ENCODE measurements at regions not wholly inside any gene's neighbourhood (a gene's known extent, or its start where the extent isn't known, plus 50 kb on each side); places are given as distances from the start of the nearest gene placed in this dataset.
"Not testable (repeated sequence)": the region's sequence is repeated elsewhere in the genome, so short reads cannot be mapped to it uniquely, and the experiment has no call there.

DNA sequence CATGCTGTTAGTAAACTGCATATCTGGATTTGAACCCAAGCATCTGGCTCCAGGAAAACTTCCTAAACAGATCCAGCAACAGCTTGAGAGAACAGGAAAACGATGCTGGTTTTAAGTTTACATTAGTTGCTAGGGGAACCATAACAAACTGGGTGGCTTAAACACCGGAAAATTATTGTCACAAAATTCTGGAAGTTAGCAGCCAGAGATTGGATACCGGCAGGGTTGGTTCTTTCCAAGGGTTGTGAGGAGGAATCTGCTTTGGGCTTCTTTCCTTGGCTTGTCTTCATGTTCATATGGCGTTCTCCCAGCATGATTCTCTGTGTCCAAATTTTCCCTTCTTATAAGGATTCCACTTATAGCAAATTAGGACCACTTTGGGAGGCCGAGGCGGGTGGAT lies 276.9 kb upstream of the TOM1L1 start:
- DNase-seq (no peak), ATAC-seq (no peak)
- no peaks in the 10 kb centered on the region for H3K9me3 ChIP-seq (ENCODE audit: control insufficient read depth, low read length)
- H3K27ac ChIP-seq (ENCODE audit: low read length) = no peak overlapping the region
- H3K4me1 ChIP-seq (ENCODE audit: control insufficient read depth, insufficient read depth, low read length) = no peaks in the 10 kb centered on the region
- H3K27me3 ChIP-seq (ENCODE audit: control insufficient read depth, insufficient read depth) = no peaks in the 10 kb centered on the region
- WGBS = 63% methylated on average over 6 of the region's 6 CpGs
- intact Hi-C loops (cut with DNase I) = no loop called here
- no peak overlapping the region for H3K4me3 ChIP-seq (ENCODE audit: low read length)

DNA sequence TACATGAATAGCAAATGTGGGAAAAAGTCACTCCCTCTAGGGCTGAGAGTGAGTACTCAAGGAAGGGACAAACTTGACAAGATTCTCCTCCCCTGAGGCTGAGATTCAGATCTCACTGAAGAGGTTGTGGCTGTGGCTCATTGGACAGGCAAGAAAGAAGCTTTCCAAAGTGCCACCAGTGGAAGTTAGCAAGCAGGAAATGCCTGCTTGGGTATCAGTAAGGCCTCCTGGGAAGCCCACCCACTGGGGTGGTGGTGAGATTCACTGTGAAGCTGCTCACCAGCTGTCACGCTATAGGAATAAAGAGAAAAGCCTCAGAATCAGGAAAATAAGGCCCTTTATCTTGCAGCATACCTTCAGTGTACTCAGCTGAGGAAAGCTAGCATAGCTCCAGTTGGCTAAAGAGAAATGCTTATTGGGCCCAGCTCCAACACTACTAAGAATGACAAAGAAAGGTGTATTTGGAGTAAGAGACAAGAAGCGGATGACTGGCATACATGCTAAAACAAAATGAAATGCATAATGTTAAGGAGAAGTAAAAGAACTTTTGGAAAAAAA lies 274.4 kb upstream of the TOM1L1 start:
- WGBS = 50% methylated on average over 2 of the region's 2 CpGs
- intact Hi-C loops (cut with DNase I) = no loop called here

DNA sequence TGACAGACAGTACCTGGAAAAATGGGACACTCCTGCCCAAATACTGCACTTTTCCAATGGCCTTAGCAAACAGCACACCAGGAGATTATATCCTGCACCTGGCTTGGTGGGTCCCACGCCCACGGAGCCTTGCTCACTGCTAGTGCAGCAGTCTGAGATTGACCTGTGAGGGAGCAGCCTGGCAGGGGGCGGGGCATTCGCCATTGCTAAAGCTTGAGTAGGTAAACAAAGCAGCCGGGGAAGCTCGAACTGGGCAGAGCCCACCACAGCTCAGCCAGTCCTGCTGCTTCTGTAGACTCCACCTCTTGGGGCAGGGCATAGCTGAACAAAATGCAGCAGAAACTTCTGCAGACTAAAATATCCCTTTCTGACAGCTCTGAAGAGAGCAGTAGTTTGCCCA lies 261.2 kb upstream of the TOM1L1 start:
- intact Hi-C loops (cut with DNase I); H3K27ac ChIP-seq (ENCODE audit: low read length); H3K4me1 ChIP-seq (ENCODE audit: control insufficient read depth, insufficient read depth, low read length); H3K27me3 ChIP-seq (ENCODE audit: control insufficient read depth, insufficient read depth); DNase-seq; H3K4me3 ChIP-seq (ENCODE audit: low read length); ATAC-seq; H3K9me3 ChIP-seq (ENCODE audit: control insufficient read depth, low read length): not testable (repeated sequence)
- 84% methylated on average over 6 of the region's 6 CpGs for WGBS

More for the DNA sequence above, 274.4 kb upstream of the TOM1L1 start:
- no peak overlapping the region for H3K4me3 ChIP-seq (ENCODE audit: low read length)
- no peaks in the 10 kb centered on the region for H3K9me3 ChIP-seq (ENCODE audit: control insufficient read depth, low read length)
- no peaks in the 10 kb centered on the region for H3K27me3 ChIP-seq (ENCODE audit: control insufficient read depth, insufficient read depth)
- no peak for ATAC-seq
- no peak overlapping the region for H3K27ac ChIP-seq (ENCODE audit: low read length)
- no peak for DNase-seq
- H3K4me1 ChIP-seq (ENCODE audit: control insufficient read depth, insufficient read depth, low read length) = no peaks in the 10 kb centered on the region

DNA sequence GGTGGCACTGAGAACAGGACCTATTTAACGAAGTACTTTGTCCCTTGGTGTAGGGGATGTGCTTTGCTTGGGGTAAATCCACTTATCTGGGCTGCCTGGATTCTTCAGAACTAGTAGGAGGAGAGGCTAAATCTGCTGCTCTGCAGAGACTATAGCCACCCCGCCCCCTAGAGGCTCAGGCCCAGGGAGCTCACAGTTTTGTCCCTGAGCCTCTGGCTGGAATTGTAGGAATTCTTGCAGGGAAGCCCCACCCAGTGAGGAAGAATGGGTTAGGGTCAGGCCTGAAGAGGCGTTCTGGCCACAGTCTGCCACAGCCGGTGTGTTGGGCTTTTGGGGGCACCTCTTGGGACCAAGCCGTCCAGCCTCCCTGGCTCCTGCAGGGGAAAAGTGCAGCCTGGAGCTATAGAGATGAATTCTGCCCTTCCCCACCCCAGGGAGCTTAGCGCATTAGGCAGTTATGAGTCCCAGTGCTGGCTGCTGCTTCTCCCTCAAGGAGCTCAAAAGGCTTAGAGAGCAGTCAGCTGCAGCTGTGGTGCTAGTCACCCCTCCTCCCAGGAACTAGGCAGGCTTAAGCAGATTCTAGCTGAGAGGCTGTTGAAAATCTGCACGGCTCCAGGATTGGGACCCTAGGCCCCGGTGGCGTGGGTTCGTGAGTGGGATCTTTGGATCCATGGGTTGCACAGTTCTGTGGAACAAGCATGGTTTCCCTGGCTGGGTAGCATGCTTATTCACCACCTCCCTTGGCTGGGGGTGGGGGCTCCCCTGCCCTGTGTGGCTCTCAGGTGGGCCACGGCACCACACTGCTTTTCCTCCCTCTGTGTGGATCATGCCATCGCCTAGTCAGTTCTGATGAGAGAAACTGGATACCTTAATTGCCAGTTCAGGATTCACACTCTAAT lies 237.4 kb upstream of the TOM1L1 start:
- WGBS = 85% methylated on average over 12 of the region's 12 CpGs
- no peaks in the 10 kb centered on the region for H3K27me3 ChIP-seq (ENCODE audit: control insufficient read depth, insufficient read depth)
- ATAC-seq (no peak), DNase-seq (peak in 1 of 3 donors; percentile 23)
- H3K4me3 ChIP-seq (ENCODE audit: low read length) = no peak overlapping the region
- H3K27ac ChIP-seq (ENCODE audit: low read length) = no peak overlapping the region
- no peaks in the 10 kb centered on the region for H3K4me1 ChIP-seq (ENCODE audit: control insufficient read depth, insufficient read depth, low read length)
- H3K9me3 ChIP-seq (ENCODE audit: control insufficient read depth, low read length) = no peaks in the 10 kb centered on the region
- intact Hi-C loops (cut with DNase I) = no loop called here

DNA sequence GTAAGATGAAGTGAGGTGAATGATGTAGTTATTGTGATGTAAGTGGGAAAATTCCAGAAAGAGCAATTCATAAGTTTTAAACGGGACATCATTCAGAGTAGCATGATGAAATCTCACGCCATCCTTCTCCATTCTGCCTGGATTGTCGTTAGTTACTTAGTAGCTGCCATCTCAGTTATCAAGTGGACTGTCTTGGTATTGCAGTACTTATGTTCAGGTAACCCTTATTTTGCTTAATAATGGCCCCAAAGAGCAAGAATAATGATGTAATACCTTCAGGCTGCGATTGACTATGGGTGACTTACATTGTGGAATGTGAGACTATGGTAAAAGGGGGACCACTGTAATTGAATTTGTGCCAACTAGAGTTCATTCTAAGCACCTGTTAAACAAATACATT lies 234.1 kb upstream of the TOM1L1 start:
- Histone ChIP-seq H3K4me1 (ENCODE audit: control insufficient read depth, insufficient read depth, low read length) (no peaks in the 10 kb centered on the region), H3K9me3 (ENCODE audit: control insufficient read depth, low read length) (no peaks in the 10 kb centered on the region), H3K27me3 (ENCODE audit: control insufficient read depth, insufficient read depth) (no peaks in the 10 kb centered on the region), H3K27ac (ENCODE audit: low read length) (no peak overlapping the region), H3K4me3 (ENCODE audit: low read length) (no peak overlapping the region)
- DNase-seq (no peak), ATAC-seq (no peak)
- intact Hi-C loops (cut with DNase I) = no loop called here
- WGBS = 81% methylated on average over 4 of the region's 4 CpGs

DNA sequence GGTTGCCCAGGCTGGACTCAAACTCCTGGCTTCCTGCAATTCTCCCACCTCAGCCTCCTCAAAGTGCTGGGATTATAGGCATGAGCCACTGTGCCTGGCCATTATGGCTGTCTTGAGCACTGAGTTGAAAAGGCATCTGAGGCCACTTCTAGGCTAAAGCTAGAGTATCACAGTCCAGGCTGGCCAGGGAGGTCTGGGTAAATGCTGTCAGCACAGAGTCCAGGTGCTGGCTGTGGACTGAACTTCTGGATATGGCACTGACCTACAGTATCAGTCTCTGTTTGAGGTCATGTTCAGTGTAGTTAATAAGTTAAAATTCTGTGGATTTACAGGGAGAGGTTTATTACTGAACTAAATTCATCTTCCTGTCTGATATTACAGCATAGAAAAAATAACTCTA lies 222.5 kb upstream of the TOM1L1 start:
- ATAC-seq (no peak), DNase-seq (no peak)
- Histone ChIP-seq H3K27ac (ENCODE audit: low read length) (no peak overlapping the region), H3K4me3 (ENCODE audit: low read length) (no peak overlapping the region), H3K9me3 (ENCODE audit: control insufficient read depth, low read length) (no peaks in the 10 kb centered on the region), H3K4me1 (ENCODE audit: control insufficient read depth, insufficient read depth, low read length) (no peaks in the 10 kb centered on the region), H3K27me3 (ENCODE audit: control insufficient read depth, insufficient read depth) (no peaks in the 10 kb centered on the region)
- intact Hi-C loops (cut with DNase I) = no loop called here

DNA sequence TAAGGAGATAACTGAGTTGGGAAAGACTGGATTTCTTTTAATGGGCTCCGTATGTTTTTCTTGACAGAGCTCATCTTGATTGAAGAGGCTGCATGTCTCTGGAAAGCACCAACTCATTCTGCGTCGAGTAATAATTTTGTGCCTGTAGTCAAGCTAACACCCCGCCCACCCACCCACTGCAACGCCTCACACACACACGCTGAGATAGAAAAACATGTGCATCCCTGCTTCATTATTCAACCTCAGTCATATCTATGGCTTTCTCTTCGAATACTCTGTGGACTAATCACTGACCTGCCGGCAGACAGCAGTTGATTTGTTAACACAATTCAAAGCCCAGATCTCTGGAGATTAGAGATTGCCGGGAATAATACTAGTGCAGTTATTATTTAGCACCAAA lies 220.2 kb upstream of the TOM1L1 start:
- Histone ChIP-seq H3K9me3 (ENCODE audit: control insufficient read depth, low read length) (no peaks in the 10 kb centered on the region), H3K27ac (ENCODE audit: low read length) (no peak overlapping the region), H3K4me3 (ENCODE audit: low read length) (no peak overlapping the region), H3K4me1 (ENCODE audit: control insufficient read depth, insufficient read depth, low read length) (no peaks in the 10 kb centered on the region), H3K27me3 (ENCODE audit: control insufficient read depth, insufficient read depth) (no peaks in the 10 kb centered on the region)
- intact Hi-C loops (cut with DNase I) = no loop called here
- WGBS = 63% methylated on average over 9 of the region's 9 CpGs
- ATAC-seq = no peak
- DNase-seq = no peak

DNA sequence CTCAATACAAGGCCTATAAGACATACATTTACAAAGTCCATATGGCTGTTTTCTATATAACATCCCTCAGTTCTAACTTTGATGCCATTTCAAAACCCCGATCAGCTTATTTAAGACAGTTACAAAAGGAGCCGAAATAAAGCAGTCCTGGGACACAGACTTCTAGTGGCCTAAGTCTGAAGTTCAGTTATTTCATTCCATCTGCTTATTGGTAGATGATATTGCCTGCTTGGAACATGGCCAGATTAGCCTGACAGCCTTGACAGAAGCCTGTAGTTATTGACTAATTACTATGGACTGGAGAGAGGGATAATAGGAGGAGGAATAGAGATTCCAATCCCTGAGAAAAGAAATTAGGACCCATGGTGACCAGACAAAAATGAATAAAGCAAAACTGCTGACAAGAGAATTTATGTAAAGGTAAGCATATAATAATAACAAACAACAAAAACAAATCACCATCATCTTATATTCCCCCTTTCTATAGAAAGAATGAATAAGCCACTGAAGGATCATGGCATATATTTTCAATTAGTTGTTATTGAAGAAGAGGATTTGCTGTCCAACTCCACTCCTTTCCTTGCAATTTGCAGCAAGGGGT lies 206.3 kb upstream of the TOM1L1 start:
- WGBS = 89% methylated on average over 2 of the region's 2 CpGs

DNA sequence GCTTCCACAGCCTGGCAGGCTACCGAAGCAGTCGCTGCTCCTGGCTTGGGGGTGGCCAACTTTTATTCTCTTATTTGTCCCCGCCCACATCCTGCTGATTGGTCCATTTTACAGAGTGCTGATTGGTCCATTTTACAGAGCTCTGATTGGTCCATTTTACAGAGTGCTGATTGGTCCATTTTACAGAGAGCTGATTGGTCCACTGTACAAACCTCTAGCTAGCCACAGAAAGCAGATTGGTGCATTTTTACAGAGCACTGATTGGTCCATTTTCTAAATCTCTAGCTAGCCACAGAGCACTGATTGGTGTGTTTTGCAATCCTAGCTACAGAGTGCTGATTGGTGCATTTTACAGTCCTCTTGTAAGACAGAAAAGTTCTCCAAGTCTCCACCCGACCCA lies 187.9 kb upstream of the TOM1L1 start:
- DNase-seq; H3K4me3 ChIP-seq (ENCODE audit: low read length); H3K27me3 ChIP-seq (ENCODE audit: control insufficient read depth, insufficient read depth); intact Hi-C loops (cut with DNase I); ATAC-seq; H3K4me1 ChIP-seq (ENCODE audit: control insufficient read depth, insufficient read depth, low read length); H3K27ac ChIP-seq (ENCODE audit: low read length); H3K9me3 ChIP-seq (ENCODE audit: control insufficient read depth, low read length): not testable (repeated sequence)
- WGBS = 44% methylated on average over 4 of the region's 4 CpGs

More for the DNA sequence above, 206.3 kb upstream of the TOM1L1 start:
- no peaks in the 10 kb centered on the region for H3K4me1 ChIP-seq (ENCODE audit: control insufficient read depth, insufficient read depth, low read length)
- H3K9me3 ChIP-seq (ENCODE audit: control insufficient read depth, low read length) = no peaks in the 10 kb centered on the region
- H3K4me3 ChIP-seq (ENCODE audit: low read length) = no peak overlapping the region
- no peak overlapping the region for H3K27ac ChIP-seq (ENCODE audit: low read length)
- DNase-seq = no peak
- no peaks in the 10 kb centered on the region for H3K27me3 ChIP-seq (ENCODE audit: control insufficient read depth, insufficient read depth)
- no peak for ATAC-seq
- intact Hi-C loops (cut with DNase I) = no loop called here

DNA sequence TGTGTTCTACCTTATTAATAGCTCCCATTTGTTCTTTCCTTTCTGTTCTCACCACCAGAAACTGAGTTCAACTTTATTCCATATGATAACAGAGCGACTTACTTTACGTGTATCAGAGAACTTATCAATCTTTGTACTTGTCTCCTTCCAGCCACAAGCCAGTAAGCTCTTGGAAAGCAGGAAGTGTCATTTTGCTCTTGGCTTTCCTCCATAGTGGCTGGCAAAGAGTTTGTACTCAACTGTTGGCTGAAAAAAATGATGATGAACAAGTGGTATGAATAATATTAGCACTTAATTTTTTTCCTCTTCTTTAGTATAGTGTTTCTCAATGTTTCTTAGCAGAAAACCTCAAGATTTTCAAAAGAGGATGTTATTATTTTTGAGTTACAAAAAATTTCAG lies 182.4 kb upstream of the TOM1L1 start:
- Histone ChIP-seq H3K27me3 (ENCODE audit: control insufficient read depth, insufficient read depth) (no peaks in the 10 kb centered on the region), H3K4me3 (ENCODE audit: low read length) (no peak overlapping the region), H3K4me1 (ENCODE audit: control insufficient read depth, insufficient read depth, low read length) (no peaks in the 10 kb centered on the region), H3K27ac (ENCODE audit: low read length) (no peak overlapping the region), H3K9me3 (ENCODE audit: control insufficient read depth, low read length) (no peaks in the 10 kb centered on the region)
- DNase-seq = no peak
- 47% methylated on average over 2 of the region's 2 CpGs for WGBS
- intact Hi-C loops (cut with DNase I) = no loop called here
- no peak for ATAC-seq

DNA sequence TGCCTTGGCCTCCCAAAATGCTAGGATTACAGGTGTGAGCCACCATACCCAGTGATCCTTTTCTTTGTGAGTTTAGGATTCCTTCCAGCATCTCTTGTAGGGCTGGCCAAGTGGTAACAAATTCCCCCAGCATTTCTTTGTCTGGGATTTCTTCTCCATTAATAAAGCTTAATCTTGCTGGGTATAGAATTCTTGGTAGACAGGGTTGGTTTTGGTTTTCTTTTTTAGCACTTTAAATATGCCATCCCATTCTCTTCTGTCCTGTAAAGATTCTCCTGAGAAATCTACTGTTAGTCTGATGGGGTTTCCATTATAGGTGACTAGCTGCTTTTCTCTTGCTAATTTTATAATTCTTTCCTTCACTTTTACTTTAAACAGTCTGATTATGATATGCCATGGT lies 173.0 kb upstream of the TOM1L1 start:
- no peak for ATAC-seq
- no peak overlapping the region for H3K4me3 ChIP-seq (ENCODE audit: low read length)
- no peak overlapping the region for H3K27ac ChIP-seq (ENCODE audit: low read length)
- no peaks in the 10 kb centered on the region for H3K27me3 ChIP-seq (ENCODE audit: control insufficient read depth, insufficient read depth)
- intact Hi-C loops (cut with DNase I) = no loop called here
- H3K9me3 ChIP-seq (ENCODE audit: control insufficient read depth, low read length) = peaks cover 3% of the 10 kb centered on the region
- no peak for DNase-seq
- no peaks in the 10 kb centered on the region for H3K4me1 ChIP-seq (ENCODE audit: control insufficient read depth, insufficient read depth, low read length)

Measured in right cardiac atrium (tissue), 5 donors.